Liver (tissue), 3 donors: ENCODE measurements at regions not wholly inside any gene's neighbourhood (a gene's known extent, or its start where the extent isn't known, plus 50 kb on each side); places are given as distances from the start of the nearest gene placed in this dataset.

Experiments used
- JUND ChIP-seq, 2 donors: IDR thresholded peaks; 2 replicates each; pipeline ENCODE4 v1.6.1; 2016; ENCODE audit warnings: antibody characterized with exemption in 2 of 2
- RAD21 ChIP-seq, 2 donors: IDR thresholded peaks; 2 replicates each; pipeline ENCODE4 v1.6.1; 2016; ENCODE audit warnings: antibody characterized with exemption in 2 of 2, mild to moderate bottlenecking in 2 of 2
- TF ChIP-seq, protein P1 (sequence below): fragments of 150-350 bp; IDR thresholded peaks from 2 replicates; pipeline ENCODE4 v1.5.1; 2017; ENCODE audit warnings: improper control_type of control experiment, low read depth, low read length; ENCODE audit not compliant: missing input control
- donor health status: healthy.
- donor health status: healthy.

DNA sequence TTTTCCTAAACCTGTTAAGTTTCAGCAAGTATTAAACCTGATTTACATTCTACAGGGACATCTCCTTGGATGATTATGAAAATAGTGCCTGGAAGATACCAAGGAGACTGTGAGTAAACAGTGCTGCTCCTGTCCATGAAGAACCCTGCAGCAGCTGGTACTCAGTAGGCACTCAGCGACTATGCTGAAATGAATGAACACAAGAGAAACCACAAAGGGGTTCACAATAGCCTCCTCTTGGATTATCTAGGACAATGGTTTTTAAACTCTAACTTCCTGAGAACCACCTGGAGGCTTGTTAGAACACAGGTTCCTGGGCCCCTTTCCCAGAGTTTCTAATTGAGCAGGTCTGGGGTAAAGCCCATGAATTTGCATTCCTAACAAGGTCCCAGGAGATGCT is 488.4 kb upstream of the UBE2E2 start:
- TF ChIP-seq, protein P1, sequence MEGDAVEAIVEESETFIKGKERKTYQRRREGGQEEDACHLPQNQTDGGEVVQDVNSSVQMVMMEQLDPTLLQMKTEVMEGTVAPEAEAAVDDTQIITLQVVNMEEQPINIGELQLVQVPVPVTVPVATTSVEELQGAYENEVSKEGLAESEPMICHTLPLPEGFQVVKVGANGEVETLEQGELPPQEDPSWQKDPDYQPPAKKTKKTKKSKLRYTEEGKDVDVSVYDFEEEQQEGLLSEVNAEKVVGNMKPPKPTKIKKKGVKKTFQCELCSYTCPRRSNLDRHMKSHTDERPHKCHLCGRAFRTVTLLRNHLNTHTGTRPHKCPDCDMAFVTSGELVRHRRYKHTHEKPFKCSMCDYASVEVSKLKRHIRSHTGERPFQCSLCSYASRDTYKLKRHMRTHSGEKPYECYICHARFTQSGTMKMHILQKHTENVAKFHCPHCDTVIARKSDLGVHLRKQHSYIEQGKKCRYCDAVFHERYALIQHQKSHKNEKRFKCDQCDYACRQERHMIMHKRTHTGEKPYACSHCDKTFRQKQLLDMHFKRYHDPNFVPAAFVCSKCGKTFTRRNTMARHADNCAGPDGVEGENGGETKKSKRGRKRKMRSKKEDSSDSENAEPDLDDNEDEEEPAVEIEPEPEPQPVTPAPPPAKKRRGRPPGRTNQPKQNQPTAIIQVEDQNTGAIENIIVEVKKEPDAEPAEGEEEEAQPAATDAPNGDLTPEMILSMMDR = no peak
- TF ChIP-seq JUND (IDR thresholded peaks at IDR 0.05) = no peak
- TF ChIP-seq RAD21 (IDR thresholded peaks at IDR 0.05) = no peak
